ENCODE measurements at regions not wholly inside any gene's neighbourhood (a gene's known extent, or its start where the extent isn't known, plus 50 kb on each side); places are given as distances from the start of the nearest gene placed in this dataset.

GRCh38 chr9:1956958-1957357 lies 58.2 kb upstream of the SMARCA2 start:
- no peaks in the 10 kb centered on the region for H3K27me3 ChIP-seq (replicated peaks)
- H3K9me3 ChIP-seq (replicated peaks): no peaks in the 10 kb centered on the region
- no peaks in the 10 kb centered on the region for H3K4me1 ChIP-seq (replicated peaks)
- no peak overlapping the region for H3K27ac ChIP-seq
- no peak for DNase-seq (ENCODE audit: low read depth in 1 of 2, low spot score in 2 of 2)
- H3K4me3 ChIP-seq: no peak overlapping the region
- no peaks in the 10 kb centered on the region for H3K36me3 ChIP-seq

- Histone ChIP-seq H3K4me1 (replicated peaks) (no peaks in the 10 kb centered on the region), H3K27me3 (replicated peaks) (no peaks in the 10 kb centered on the region), H3K4me3 (no peak overlapping the region), H3K9me3 (replicated peaks) (no peaks in the 10 kb centered on the region), H3K27ac (no peak overlapping the region), H3K36me3 (no peaks in the 10 kb centered on the region)
- DNase-seq (ENCODE audit: low read depth in 1 of 2, low spot score in 2 of 2): no peak
These were observed 57.3 kb upstream of the SMARCA2 start for GRCh38 chr9:1957856-1958255.

GRCh38 chr9:1959371-1959770 lies 55.8 kb upstream of the SMARCA2 start:
- Histone ChIP-seq H3K27ac (no peak overlapping the region), H3K4me3 (no peak overlapping the region), H3K27me3 (replicated peaks) (no peaks in the 10 kb centered on the region), H3K9me3 (replicated peaks) (no peaks in the 10 kb centered on the region), H3K4me1 (replicated peaks) (no peaks in the 10 kb centered on the region), H3K36me3 (no peaks in the 10 kb centered on the region)
- DNase-seq (ENCODE audit: low read depth in 1 of 2, low spot score in 2 of 2): no peak

- no peak for DNase-seq (ENCODE audit: low read depth in 1 of 2, low spot score in 2 of 2)
- Histone ChIP-seq H3K9me3 (replicated peaks) (no peaks in the 10 kb centered on the region), H3K27me3 (replicated peaks) (no peaks in the 10 kb centered on the region), H3K4me3 (no peak overlapping the region), H3K27ac (no peak overlapping the region), H3K36me3 (no peaks in the 10 kb centered on the region), H3K4me1 (replicated peaks) (no peaks in the 10 kb centered on the region)
These were observed 54.7 kb upstream of the SMARCA2 start for GRCh38 chr9:1960342-1961042.

- no peak for DNase-seq (ENCODE audit: low read depth in 1 of 2, low spot score in 2 of 2)
- H3K9me3 ChIP-seq (replicated peaks): no peaks in the 10 kb centered on the region
- H3K4me1 ChIP-seq (replicated peaks): no peaks in the 10 kb centered on the region
- H3K27ac ChIP-seq: no peak overlapping the region
- no peaks in the 10 kb centered on the region for H3K27me3 ChIP-seq (replicated peaks)
- H3K36me3 ChIP-seq: no peaks in the 10 kb centered on the region
- no peak overlapping the region for H3K4me3 ChIP-seq
These were observed 53.0 kb upstream of the SMARCA2 start for GRCh38 chr9:1962122-1962521.

- no peaks in the 10 kb centered on the region for H3K36me3 ChIP-seq
- no peaks in the 10 kb centered on the region for H3K4me1 ChIP-seq (replicated peaks)
- no peaks in the 10 kb centered on the region for H3K27me3 ChIP-seq (replicated peaks)
- no peak for DNase-seq (ENCODE audit: low read depth in 1 of 2, low spot score in 2 of 2)
- H3K27ac ChIP-seq: no peak overlapping the region
- no peaks in the 10 kb centered on the region for H3K9me3 ChIP-seq (replicated peaks)
- no peak overlapping the region for H3K4me3 ChIP-seq
These were observed 52.5 kb upstream of the SMARCA2 start for GRCh38 chr9:1962588-1963106.

GRCh38 chr9:1964093-1964492 lies 51.1 kb upstream of the SMARCA2 start:
- Histone ChIP-seq H3K4me3 (no peak overlapping the region), H3K36me3 (no peaks in the 10 kb centered on the region), H3K27ac (no peak overlapping the region), H3K27me3 (replicated peaks) (no peaks in the 10 kb centered on the region), H3K4me1 (replicated peaks) (no peaks in the 10 kb centered on the region), H3K9me3 (replicated peaks) (no peaks in the 10 kb centered on the region)
- DNase-seq (ENCODE audit: low read depth in 1 of 2, low spot score in 2 of 2): no peak

Measured in SJSA1 (cell line).